Activated naive CD4-positive, alpha-beta T cell treated with Interleukin-2 at 50 U/mL for 16 hours (primary cell): ENCODE measurements at regions not wholly inside any gene's neighbourhood (a gene's known extent, or its start where the extent isn't known, plus 50 kb on each side); places are given as distances from the start of the nearest gene placed in this dataset.

Experiments
- DNase-seq: peaks from one replicate; pipeline ENCODE4 v3.0.0-alpha.2; 2020

DNA sequence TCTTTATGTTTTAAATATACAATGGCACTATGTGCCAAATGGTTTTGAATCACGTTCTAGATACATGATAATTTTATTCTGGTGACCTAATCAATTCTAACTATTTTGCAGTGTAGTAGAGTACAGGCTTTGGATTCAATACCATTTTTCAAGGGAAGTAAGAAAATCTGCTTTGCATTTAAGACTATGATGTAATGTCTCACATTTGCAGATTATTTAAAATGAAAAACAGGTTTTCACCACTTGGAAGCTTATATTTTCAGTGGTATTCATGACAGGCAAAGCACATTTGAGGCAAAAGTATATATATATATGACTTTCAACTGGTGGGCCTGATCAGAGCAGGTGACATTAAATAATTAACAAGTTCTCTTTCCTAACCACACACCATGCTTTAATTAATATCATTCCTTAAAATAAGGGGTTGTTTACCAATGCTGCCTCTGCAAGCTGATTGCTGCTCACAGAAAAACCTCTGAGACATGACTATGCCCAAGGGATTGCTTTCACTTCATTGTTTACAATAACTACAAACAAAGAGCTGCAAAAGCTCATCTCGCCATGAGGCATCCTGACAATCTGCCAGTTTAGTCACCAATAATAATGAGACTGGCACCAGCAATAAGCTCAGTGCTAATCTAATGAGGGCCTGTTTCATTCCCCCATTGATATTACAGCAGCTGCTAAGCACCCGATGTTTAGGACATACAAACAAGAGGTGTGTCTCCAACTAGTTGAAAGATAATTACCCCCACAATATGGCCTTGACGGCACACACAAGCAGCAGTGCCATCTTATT is 1176.0 kb upstream of the GJE1 start:
- no peak for DNase-seq

DNA sequence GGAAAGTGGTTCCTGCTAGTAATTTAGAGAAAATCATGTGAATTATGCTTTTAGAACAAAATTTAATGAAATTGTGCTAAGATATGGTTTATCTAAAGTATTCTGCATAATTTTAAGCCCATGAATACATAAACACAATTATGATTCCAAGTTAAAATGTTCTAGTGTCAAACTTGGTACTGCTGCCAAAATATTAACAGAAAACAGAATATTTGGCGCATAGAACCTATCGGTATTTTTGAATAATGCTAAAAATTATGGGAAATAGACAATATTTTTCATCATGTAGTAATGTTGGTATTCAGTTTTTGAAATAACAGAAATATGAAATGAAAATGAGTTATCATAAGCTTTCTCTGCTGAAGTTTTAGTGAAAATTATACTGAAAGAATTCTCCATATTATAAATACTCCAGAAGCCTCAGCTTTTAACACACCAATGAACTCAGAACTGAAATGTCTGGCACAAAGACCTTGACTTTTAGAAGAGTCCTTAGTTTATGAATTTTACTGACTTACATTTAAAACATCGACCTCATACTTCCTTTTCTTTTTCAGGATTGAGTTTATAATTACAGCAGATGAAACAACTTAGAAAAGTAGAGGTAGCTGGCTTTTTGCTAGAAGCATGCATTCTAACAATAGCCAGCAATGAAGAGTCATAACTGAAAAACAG is 1192.3 kb upstream of the GJE1 start:
- no peak for DNase-seq

- DNase-seq: no peak
Observed at GRCh38 chr6:140932909-140933308, 1199.8 kb upstream of the GJE1 start.

DNA sequence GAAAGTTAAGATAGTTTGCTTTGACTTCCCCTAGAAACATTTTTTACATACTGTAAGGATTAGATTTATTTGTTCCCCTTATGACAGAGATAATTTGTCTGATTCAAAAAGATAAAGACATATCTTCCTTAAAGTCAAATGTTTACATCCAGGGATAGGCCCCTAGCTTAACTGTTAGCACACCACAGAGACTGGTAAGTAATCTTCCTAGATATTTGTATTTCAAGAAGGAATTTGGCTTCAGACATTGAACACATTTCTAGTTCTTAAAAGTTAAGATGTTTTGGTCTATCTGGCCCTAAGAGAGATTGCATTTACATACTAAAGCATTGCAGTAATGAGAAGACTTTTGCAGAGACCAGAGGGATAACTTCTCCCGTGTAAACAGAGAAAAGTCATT is 1201.1 kb upstream of the GJE1 start:
- DNase-seq: no peak

DNA sequence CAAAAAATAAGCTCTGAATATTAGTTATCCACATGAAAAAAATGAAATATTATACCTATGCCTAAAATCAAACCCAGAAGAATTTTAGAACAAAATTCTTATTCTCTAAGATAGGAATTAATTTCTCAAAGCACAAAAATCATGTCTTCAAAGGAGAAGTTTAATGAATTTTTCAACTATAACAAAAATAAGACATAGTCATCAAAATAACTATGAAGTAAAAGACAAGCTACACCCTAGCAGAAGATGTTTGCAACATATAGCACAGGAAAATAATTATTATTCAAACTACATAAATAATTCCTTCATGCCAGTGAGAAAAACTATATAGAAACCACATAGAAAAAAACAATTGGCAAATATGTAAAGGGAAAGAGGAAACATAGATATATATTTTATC is 1203.6 kb upstream of the GJE1 start:
- no peak for DNase-seq

DNA sequence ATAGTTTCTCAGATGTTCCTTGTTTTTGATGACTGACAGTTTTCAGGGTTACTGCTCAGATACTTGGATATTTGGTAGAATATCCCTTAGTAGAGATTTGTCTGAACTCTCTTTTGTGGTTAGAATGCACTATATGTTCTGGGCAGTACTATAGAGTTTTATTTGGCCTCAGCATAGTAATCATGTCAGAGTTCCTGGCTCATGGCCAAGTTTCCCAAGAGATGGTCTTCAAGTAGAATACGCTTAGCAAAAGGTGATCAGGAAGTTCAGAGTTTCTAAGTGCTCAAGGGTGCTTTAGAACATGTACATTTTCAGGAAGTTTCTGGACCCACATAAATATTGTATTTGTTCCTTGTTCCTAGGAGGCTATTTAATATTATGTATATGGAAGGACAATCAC is 1209.7 kb upstream of the GJE1 start:
- DNase-seq: no peak

GRCh38 chr6:140921366-140922226 is 1211.1 kb upstream of the GJE1 start:
- no peak for DNase-seq

GRCh38 chr6:140917911-140918310 is 1214.8 kb upstream of the GJE1 start:
- no peak for DNase-seq

- no peak for DNase-seq
Observed at GRCh38 chr6:140915551-140915950, 1217.2 kb upstream of the GJE1 start.

DNA sequence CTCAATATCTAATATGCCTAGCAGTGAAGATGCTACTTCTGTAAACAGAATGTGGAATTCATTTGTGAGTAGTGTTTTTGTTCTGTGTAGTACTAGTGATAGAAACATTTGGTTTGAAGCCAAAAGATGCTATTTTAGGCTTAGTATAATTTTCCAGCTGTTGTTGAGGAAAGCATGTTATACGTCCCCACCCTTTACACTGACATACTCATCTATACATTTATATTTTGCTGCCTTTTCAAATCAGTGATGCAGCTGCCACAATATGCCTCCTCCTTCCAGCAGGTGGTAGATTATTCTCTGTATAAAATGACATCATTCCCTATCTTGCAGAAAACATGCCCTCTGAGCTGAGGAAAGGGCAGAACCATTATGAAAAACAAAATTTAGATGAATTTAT is 1217.6 kb upstream of the GJE1 start:
- DNase-seq: no peak

DNA sequence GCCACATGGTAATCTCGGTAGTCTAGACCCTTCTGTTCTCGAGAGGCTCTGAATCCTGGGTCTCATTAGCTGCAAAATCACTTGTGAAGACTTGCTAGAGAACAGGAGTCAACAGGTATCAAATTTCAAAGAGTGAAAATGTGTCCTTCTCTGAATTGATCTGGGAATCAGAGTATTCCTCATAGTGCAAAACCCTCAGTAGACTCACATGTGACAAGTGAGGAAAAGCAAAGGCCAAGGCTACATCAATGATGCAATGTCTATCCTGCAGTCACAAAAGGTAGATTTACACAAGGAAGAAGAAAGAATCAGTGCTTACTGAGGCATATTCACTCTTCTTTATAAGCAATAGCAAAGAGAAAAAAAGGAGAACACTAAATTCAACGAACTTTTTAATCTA is 1220.0 kb upstream of the GJE1 start:
- DNase-seq: no peak

GRCh38 chr6:140909625-140910024 is 1223.1 kb upstream of the GJE1 start:
- DNase-seq: no peak

- DNase-seq: no peak
Observed at GRCh38 chr6:140909156-140909555, 1223.6 kb upstream of the GJE1 start.

GRCh38 chr6:140908505-140908904 is 1224.2 kb upstream of the GJE1 start:
- DNase-seq: no peak

- DNase-seq: no peak
Observed at GRCh38 chr6:140907235-140907634, 1225.5 kb upstream of the GJE1 start.

DNA sequence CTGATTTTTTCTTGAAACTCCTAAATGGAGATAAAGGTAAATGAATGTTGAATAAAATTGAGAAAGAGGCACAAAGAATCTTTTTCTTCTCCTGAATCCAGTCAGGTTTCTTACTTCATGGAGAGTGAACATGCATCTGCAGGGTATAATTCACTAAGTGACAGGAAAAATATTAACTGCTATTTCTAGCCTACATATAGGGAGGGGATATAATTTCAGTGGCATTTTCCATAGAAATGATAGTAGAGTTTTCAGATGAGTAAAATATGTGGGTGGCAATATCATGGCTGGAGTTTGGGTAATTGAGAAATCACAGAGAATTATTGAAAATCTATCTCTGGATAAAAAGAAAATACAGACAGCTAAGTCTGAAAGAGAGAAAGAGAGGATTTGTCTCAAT is 1227.0 kb upstream of the GJE1 start:
- no peak for DNase-seq

GRCh38 chr6:140905050-140905449 is 1227.7 kb upstream of the GJE1 start:
- no peak for DNase-seq

DNA sequence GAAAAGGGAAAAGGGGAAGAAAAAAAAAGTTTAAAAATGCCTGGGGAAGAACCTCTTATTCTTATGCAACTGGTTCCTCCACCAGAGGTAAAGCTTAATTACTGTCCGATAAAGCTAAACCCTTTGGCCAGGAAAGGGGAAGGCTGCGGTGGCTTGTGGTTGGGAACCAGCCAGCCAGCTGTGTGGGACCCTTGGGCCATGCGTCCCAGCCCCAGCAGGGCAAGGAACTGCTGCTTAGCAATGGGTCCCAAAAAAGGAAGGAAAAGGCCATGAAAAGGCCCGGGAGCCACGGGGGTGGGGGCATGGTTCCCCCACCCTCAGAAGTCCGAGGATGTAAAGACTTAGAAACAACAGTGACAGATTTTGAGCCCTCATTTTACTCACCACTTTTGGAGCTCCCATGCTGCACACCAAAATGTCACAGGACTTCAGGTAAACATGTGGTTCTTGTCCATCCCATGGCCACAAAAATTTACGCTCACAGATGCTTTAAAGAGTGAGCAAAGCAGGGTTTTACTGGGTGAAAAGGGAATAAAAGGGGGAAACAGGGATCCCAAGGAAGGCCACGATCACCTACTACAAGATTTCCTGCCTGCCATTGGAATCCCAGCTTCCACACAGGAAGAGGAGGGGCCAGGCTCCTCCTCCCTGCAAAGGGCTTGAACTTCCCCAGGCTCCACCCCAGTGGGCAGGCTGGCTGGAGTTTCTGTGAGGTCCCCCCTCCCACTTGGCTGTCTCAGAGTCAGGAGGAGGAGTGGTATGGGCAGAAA is 1234.7 kb upstream of the GJE1 start:
- DNase-seq: no peak

DNA sequence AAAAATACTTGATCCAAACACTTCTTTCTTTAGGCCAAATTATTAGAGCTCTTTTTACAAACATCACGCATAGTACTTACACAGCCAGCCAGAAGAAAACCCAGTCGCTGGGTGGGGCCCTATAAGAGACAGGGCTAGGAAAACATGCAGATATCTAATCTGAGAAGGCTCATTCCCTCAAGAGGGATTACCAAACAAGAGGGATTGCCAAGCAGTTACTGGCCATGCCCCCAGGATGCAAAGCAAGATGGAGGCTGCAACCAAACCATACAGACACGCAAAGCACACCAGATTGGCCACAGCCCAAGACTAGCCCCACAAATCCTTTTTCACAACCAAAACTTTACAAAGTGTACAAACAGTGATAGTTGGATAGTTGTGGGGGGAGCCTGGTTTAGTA is 1235.4 kb upstream of the GJE1 start:
- no peak for DNase-seq

DNA sequence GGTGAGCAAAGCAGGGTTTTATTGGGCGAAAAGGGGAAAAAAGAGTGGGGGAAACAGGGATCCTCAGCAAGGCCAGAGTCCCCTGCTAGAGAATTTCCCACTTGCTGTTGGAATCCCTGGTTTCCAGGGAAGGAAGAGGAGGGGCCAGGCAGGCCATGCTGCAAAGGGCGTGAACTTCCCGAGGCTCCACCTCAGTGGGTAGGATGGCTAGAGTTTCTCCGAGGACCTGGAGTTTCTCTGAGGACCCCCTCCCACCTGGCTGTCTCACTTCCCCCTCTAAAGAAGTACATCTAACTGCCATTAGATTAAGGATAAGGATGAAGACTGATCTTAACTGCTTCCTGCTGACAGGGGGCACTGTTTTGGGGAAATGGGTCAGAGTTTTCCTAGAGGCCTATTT is 1239.3 kb upstream of the GJE1 start:
- no peak for DNase-seq

DNA sequence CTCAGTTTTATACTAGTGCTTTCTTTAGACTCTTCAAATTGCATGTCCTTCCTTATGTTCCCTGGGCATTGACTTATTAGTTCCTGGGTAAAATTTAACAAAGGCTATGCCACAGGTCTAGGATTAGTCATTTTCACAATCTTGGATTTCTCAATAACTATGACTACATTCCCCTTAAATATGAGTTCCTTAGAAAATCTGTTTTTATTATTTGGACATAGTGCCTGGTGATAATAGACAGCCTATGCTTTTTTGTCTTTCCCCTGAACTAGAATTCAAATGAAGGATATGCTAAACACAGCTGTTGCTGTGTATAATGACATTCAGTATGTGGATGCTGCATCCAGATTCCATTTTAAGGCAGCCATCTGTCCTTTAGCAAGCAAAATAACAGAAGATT is 1252.8 kb upstream of the GJE1 start:
- no peak for DNase-seq

DNA sequence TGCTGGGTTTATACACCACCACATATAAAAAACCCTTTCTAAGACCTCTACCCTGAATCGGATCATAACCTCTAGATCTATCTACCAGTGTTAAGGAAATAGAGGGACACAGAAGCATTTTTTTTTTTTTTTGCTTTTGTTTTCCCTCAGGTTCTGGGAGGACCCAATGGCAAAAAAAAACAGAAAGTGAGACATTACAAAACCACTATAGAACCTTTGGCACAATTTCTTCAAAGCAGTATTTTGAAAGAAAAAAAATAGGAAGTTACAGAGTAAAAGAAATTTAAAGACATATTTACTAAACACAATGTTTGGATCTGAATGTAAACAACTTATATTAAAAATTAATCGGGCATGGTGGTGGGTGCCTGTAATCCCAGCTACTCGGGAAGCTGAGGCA is 1258.7 kb upstream of the GJE1 start:
- no peak for DNase-seq

DNA sequence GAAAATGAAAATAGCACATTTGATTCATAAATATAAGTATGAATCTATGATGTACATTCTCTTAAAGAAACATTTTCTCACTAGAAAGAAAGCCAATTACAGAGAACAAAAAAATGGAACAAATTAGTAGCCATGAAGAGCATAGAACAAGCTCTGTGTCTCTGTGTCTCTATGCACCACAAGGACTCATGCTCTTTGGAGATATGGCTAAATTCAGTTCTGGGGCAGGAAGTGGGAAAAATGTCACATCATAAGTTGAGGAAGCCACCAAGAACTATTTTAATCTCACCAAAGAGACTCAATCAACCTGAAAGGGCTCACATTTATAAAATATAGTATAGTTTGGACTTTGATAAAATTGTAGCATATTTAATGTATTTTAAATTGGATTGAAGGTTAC is 1259.8 kb upstream of the GJE1 start:
- DNase-seq: no peak
